ENCODE measurements at regions not wholly inside any gene's neighbourhood (a gene's known extent, or its start where the extent isn't known, plus 50 kb on each side); places are given as distances from the start of the nearest gene placed in this dataset.

GRCh38 chr12:127334912-127335644 lies 931.9 kb upstream of the TMEM132C start:
- intact Hi-C loops (cut with DNase I): no loop called here
- ATAC-seq (no peak), DNase-seq (no peak)
- no peaks in the 10 kb centered on the region for H3K4me1 ChIP-seq
- TF ChIP-seq CTCF (IDR thresholded peaks at IDR 0.05): no peak
- H3K36me3 ChIP-seq: no peaks in the 10 kb centered on the region
- H3K4me3 ChIP-seq: no peak overlapping the region
- no peaks in the 10 kb centered on the region for H3K9me3 ChIP-seq
- no peaks in the 10 kb centered on the region for H3K27me3 ChIP-seq
- no peak overlapping the region for H3K27ac ChIP-seq

GRCh38 chr12:127336416-127336815 lies 930.6 kb upstream of the TMEM132C start:
- TF ChIP-seq CTCF (IDR thresholded peaks at IDR 0.05): no peak
- H3K27me3 ChIP-seq: no peaks in the 10 kb centered on the region
- no peak for DNase-seq
- H3K9me3 ChIP-seq: no peaks in the 10 kb centered on the region
- intact Hi-C loops (cut with DNase I): no loop called here
- no peak overlapping the region for H3K4me3 ChIP-seq
- no peaks in the 10 kb centered on the region for H3K4me1 ChIP-seq
- no peak for ATAC-seq
- H3K36me3 ChIP-seq: no peaks in the 10 kb centered on the region
- no peak overlapping the region for H3K27ac ChIP-seq

GRCh38 chr12:127339065-127339464 lies 927.9 kb upstream of the TMEM132C start:
- DNase-seq (no peak), ATAC-seq (no peak)
- Histone ChIP-seq H3K36me3 (no peaks in the 10 kb centered on the region), H3K27me3 (no peaks in the 10 kb centered on the region), H3K9me3 (no peaks in the 10 kb centered on the region), H3K27ac (no peak overlapping the region), H3K4me1 (no peaks in the 10 kb centered on the region), H3K4me3 (no peak overlapping the region)
- TF ChIP-seq CTCF (IDR thresholded peaks at IDR 0.05): no peak
- intact Hi-C loops (cut with DNase I): no loop called here

GRCh38 chr12:127340381-127340780 lies 926.6 kb upstream of the TMEM132C start:
- Histone ChIP-seq H3K27me3 (no peaks in the 10 kb centered on the region), H3K4me1 (no peaks in the 10 kb centered on the region), H3K4me3 (no peak overlapping the region), H3K9me3 (no peaks in the 10 kb centered on the region), H3K27ac (no peak overlapping the region), H3K36me3 (no peaks in the 10 kb centered on the region)
- ATAC-seq (no peak), DNase-seq (no peak)
- no peak for TF ChIP-seq CTCF (IDR thresholded peaks at IDR 0.05)
- intact Hi-C loops (cut with DNase I): no loop called here

- no peaks in the 10 kb centered on the region for H3K36me3 ChIP-seq
- H3K4me1 ChIP-seq: no peaks in the 10 kb centered on the region
- TF ChIP-seq CTCF (IDR thresholded peaks at IDR 0.05): no peak
- intact Hi-C loops (cut with DNase I): no loop called here
- no peak overlapping the region for H3K27ac ChIP-seq
- H3K9me3 ChIP-seq: no peaks in the 10 kb centered on the region
- ATAC-seq (no peak), DNase-seq (no peak)
- H3K4me3 ChIP-seq: no peak overlapping the region
- H3K27me3 ChIP-seq: no peaks in the 10 kb centered on the region
Observed at GRCh38 chr12:127342861-127343260, 924.1 kb upstream of the TMEM132C start.

GRCh38 chr12:127343940-127344339 lies 923.0 kb upstream of the TMEM132C start:
- Histone ChIP-seq H3K4me1 (no peaks in the 10 kb centered on the region), H3K4me3 (no peak overlapping the region), H3K36me3 (no peaks in the 10 kb centered on the region), H3K27me3 (no peaks in the 10 kb centered on the region), H3K9me3 (no peaks in the 10 kb centered on the region), H3K27ac (no peak overlapping the region)
- DNase-seq (no peak), ATAC-seq (no peak)
- no peak for TF ChIP-seq CTCF (IDR thresholded peaks at IDR 0.05)
- intact Hi-C loops (cut with DNase I): no loop called here

All from upper lobe of right lung (tissue), 1 donor.